A172 (cell line): ENCODE measurements at regions not wholly inside any gene's neighbourhood (a gene's known extent, or its start where the extent isn't known, plus 50 kb on each side); places are given as distances from the start of the nearest gene placed in this dataset.
"Not testable (repeated sequence)": the region's sequence is repeated elsewhere in the genome, so short reads cannot be mapped to it uniquely, and the experiment has no call there.

Experiments
- DNase-seq: peaks from one replicate; pipeline ENCODE4 v3.0.0-alpha.2; 2015; ENCODE audit warnings: low spot score

DNA sequence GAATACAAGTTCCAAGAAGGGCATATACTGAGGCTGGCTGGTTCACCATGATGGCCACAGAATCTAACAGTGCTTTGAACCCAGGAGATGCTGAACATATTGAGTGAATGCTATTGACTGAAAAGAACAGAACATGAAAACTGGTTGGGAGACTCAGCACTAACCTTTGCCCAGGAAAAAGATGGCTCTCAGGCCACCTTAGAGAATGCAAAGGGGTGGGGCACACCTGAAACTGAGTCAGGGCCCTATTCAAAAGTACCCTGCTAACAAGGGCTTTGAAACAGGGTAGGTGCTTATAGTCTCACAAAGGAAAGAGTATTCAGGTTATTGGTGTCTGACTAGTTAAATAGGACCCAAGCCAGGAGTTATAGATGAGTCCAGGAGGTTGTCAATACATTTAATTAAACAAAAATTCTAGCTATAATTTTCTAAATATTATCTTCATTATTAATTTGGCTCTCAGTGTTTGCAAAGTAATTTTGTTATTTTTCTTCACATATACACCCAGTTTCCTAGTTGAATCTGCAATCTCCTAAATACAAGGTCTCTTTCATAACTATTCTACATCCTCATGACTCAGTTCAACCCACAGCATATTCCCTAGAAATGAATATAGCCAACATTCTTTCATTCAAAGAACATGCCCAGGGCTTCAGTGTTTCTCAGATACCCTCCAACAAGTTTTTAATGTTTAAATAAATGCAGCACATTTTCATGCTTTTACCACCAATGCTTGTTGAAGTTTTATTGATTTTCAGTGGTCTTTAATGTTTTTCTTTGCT lies 144.2 kb upstream of the RAPGEF2 start:
- DNase-seq, result no peak

DNA sequence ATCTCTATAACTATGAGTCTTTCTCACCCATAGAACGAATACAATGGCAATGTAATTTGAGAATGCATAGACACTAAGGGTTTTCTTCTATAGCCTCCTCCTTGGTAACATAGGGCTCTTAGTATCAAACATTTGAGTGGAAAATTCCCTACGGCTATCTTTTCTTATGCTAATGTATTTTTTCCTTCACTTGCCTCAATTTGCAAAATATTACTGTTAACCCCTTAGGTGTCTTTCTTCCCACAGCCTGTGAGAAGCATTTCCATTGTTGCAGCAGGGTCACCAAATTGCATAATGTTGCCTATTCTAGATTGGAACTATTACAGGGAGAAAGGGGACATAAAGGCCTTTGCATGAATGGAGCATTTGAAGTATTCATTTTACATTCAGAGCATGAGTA lies 140.5 kb upstream of the RAPGEF2 start:
- DNase-seq, result no peak

DNA sequence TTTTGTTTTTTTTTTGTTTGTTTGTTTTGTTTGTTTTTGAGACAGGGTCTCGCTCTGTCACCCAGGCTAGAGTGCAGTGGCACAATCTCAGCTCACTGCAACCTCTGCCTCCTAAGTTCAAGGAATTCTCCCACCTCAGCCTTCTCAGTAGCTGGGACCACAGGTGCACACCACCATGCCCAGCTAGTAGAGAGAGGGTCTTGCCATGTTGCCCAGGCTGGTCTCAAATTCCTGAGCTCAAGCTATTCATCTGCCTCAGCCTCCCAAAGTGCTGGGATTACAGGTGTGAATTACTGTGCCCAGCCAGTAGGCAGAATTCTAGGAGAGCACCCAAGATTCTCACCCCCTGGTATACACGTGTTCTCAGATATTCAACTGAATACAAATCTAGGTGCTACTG lies 139.6 kb upstream of the RAPGEF2 start:
- not testable (repeated sequence) for DNase-seq

DNA sequence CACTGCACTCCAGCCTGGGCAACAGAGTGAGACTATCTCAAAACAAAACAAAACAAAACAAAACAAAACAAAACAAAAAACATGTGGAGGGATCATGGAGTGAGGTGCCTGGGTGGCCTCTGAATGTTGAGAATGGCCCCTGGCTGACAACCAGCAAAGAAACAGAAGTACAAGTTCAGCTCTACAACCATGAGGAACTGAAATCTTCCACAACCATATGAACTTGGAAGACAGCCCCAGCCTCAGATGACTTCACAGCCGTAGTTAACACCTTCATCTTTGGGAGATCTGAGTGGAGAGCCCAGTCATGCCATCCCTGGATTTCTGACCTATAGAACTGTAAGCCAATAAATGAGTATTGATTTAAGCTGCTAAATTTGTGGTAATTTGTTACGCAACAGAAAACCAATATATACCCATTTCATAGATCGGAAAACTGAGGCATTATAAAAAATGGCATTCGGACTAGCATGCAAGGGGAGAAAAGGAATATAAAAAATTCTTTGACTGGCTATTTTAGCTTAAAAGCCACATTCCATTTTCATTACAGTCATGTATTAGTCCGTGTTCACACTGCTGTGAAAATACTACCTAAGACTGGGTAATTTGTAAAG lies 138.7 kb upstream of the RAPGEF2 start:
- no peak for DNase-seq

DNA sequence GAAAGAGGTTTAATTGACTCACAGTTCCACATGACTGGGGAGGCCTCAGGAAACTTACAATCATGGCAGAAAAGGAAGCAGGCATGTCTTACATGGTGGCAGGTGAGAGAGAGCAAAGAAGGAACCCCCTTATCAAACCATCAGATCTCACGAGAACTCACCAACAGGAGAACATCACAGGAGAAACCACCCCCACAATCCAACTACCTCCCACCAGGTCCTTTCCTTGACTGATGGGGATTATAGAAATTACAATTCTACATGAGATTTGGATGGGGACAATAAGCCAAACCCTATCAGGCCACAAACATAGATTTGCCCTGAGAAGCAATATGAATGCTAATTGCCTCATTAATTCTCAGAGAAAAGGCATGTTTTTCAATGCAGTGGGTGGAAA lies 138.2 kb upstream of the RAPGEF2 start:
- no peak for DNase-seq

DNA sequence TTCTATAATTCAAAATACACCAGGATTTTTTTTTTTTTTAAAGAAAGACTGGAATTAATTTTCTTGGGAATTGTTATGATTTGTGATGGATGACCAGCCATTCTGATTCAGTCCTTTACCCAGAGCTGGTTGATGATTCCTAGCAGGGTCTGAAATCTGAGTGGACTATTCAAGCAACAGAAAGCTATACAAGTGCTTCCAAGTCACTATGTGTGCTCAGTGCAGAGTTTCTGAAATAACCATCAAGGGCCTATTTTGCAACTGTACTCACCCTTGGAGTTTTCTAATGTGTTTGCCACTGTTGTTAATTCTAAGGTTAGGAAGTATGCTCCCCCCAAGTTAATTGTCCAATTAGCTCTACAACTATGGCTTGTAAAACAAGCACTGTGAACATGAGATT lies 137.7 kb upstream of the RAPGEF2 start:
- no peak for DNase-seq

DNA sequence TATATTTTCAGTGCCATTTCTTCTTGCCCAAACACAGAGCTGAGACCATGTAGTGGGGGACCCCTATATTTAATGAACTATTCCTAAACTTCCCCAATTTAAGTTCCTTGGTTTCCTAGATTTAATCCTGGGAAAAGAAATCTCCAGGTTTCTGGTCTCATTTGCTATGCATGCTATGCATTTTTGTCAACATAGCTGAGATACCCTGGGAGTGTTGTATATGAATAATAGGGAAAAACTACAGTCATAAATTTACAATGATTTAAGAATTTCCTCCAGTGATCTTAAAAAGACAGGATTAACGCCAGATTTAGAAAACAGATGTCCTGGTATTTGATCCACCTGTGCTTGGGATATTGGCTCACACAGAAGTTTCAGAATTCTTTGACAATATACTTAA lies 136.8 kb upstream of the RAPGEF2 start:
- no peak for DNase-seq

DNA sequence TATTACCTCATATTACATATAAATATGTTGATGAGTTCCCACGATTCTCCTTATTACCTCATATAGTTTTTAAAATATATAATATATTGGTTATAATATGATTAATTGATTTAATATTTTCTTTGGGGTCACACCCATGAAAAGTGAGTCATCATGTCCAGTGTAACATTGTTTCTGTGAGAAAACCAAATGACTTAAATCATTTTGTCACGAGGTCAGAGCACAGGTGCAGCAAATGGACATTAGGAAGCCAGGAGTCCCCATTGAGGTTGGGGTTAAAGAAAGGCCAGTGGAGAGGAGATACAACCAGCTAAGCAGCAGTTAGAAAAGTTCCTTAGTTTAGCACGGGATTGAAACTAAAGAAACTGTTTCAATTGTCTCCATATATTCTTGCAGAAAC lies 133.9 kb upstream of the RAPGEF2 start:
- DNase-seq, result peak; percentile 37

DNA sequence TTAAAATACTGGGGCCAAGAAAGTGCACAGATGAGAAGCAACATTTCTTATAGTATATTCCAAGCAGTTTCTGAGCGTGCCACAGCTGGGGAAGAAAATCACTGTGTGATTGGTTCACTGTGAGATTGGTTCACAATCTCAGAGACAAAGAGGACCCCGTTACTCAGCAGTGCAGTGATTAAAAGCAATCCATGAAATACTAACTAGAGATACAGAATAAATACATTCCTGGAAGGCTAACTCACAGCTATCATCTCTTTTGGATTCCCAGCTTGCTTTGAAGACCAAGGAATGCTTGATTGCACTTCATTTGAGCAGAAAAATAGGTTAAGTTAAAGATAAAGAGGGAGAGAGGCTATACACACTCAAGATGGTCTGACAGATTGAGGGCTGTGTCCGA lies 132.1 kb upstream of the RAPGEF2 start:
- DNase-seq, result no peak

DNA sequence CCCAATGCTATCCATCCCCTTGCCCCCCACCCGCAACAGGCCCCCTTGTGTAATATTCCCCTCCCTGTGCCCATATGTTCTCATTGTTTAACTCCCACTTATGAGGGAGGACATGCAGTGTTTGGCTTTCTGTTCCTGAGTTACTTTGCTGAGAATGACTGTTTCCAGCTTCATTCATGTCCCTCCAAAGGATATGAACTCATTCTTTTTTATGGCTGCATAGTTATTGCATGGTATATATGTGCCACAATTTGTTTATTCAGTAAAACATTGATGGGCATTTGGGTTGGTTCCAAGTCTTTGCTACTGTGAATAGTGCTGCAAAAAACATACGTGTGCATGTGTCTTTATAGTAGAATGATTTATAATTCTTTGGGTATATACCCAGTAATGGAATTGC lies 128.4 kb upstream of the RAPGEF2 start:
- DNase-seq, result not testable (repeated sequence)

DNA sequence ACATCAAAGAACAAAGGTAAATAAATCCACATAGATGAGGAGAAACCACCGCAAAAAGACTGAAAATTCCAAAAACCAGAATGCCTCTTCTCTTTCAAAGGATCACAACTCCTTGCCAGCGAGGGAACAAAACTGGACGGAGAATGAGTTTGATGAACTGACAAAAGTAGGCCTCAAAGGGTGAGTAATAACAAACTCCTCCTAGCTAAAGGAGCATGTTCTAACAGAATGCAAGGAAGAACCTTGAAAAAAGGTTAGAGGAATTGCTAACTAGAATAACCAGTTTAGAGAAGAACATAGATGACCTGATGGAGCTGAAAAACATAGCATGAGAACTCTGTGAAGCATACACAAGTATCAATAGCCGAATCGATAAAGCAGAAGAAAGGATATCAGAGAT lies 122.2 kb upstream of the RAPGEF2 start:
- DNase-seq, result not testable (repeated sequence)

DNA sequence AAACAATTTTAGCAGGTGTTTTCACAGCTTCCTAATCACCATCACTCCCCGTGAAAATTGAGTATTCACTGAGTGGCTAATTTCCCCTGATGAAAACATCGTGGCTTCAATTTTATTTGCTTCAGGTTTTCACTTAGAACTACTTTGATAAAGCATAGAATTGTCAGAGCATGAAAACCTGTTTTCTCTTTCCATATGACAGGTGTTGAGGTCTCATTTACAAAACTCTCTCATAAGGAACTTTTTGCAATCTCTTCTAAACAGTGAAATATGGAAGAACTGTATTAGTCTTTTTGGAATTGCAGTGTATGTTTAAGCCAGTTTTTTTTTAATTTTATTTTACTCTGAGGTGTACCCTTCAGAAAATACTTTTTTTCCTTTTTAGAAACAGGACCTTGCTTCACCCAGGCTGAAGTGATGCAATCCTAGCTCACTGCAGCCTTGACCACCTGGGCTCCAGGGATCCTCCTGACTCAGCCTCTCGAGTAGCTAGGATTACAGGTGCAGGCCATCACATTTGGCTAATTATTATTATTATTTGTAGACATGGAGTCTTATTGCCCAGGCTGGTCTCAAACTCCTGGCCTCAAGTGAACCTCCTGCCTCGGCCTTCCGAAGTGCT lies 111.2 kb upstream of the RAPGEF2 start:
- DNase-seq, result no peak

DNA sequence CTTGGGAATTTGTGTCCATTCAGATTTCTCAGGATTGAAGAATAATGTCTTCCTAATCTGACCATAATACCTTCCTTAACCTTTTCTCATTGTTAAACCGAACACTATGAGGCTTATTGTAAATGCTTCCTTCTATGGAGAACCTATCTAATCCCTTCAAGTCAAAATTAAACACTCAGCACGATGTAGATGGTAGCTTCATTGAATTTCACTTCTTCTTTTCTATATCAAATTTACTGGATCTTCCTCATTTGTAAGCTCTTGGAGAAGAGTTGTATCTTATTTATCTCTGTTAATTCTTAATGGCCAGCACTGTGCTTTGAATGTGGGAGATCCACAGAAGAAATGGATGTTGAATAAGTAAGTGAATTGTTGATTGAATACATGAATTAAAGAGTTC lies 109.0 kb upstream of the RAPGEF2 start:
- DNase-seq, result no peak

DNA sequence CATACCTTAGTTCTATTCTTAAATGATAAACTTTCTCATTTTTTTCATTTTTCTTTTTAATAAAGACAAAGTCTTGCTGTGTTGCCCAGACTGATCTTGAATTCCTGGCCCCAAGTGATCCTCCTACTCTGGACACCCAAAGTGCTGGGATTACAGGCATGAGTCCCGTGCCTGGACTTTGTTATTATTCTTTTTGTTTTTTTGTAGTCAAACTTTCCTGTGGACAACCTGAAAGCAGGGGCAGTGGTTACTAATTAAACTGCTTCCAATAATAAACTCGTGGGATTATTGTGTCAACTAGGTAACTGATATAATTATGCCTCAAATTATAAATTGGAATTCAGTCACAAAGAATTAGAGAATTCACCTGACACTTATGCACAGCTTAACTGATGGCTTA lies 107.8 kb upstream of the RAPGEF2 start:
- no peak for DNase-seq

DNA sequence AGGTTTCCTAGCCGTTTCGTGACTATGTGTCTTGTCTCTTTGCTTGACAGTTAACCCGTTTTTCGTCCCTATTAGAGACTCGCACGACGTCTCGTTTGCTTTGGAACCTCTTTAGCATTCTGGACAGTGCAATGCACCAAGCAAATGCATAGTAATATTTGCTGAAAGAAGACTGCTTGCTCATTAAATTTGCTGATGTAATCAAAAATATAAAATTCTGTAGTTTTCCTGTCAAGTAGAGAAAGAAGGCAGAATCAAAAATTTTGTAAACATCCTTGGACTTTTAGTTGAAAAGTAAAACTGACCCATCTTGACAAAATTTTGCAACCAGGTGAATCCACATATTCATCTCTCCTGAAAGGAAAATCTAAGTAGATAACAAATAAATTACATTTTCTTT lies 106.9 kb upstream of the RAPGEF2 start:
- no peak for DNase-seq

DNA sequence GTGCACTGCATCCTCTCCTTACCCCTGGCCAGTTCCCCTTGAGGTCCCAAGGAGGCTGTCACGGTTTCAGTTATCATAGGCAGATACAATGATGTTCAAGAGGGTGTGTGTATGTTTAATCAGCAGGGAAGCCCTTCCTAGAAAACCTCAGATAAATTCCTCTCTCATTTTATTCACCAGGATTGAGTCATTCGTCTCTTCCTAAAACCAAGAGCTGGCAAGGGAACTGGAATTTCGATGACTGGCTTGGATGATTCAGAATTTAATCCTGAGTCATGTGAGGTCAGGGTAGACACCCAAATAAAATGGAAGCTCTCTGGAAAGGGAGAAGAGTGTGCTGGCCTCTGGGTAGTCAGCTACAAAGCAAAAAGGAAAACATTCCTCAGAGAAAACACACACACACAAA lies 106.2 kb upstream of the RAPGEF2 start:
- peak; percentile 97 for DNase-seq

DNA sequence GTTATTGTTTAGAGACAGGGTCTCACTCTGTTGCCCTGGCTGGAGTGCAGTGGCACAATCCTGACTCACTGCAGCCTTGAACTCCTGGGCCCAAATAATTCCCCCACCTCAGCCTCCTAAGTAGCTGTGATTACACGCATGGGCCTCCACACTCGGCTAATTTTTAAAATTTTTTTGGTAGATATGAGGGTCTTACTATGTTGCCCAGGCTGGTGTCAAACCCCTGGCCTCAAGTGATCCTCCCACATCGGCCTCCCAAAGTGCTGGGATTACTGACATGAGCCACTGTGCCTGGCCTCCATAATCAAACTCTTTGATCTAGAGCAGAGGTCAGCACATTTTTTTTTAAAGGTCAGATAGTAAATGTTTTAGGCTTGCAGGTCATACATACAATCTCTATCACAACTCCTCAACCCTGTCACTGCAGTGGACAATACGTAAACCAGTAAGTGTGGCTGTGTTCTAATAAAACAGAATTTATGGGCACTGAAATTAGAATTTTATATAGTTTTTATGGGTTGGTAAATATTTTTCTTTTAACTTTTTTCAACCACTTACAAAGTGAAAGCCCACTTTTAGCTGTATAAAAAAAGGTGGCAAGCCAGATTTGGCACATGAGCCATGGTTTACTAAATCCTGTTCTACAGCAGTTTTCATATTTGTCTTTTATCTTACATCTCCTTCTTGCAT lies 105.1 kb upstream of the RAPGEF2 start:
- DNase-seq, result no peak

DNA sequence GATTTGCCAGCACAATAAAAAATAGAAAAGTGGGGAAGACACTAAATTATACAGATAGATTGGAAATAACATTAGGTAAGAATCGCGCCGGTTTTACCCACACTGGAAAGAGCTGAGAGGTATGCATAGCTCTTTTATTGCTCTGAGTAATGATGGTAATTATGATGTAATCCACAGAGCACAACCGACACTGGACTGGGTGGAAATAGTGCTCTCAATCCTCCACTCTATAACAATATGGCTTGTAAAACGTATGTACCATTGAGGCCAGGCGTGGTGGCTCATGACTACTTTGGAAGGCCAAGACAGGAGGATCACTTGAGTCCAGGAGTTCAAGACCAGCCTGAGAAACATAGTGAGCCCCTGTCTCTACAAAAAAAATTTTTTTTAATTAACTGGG lies 104.3 kb upstream of the RAPGEF2 start:
- DNase-seq, result peak; percentile 76

DNA sequence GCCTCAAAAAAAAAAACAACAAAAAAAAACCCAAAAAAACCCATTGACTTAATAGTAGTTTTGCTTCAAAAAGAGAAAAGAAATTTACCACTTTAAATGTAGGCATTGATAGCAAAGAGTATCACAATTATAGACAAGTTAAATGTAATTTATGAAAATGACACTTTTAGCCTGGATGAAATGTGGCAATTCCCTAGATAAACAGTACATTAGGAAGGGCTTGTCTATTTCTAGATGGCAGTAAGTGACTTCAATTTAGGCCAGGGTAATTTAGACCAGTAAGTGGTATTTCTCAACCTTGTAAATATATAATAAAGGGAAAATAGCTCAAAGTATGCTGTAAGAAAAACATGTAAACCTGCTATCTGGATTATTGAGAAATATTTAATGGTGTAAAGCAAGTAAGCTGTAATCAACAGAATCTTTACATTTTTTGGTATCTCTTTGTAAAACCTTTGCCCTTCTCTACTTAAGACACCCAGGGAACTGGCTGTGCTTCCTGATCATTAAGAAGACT lies 103.7 kb upstream of the RAPGEF2 start:
- no peak for DNase-seq

DNA sequence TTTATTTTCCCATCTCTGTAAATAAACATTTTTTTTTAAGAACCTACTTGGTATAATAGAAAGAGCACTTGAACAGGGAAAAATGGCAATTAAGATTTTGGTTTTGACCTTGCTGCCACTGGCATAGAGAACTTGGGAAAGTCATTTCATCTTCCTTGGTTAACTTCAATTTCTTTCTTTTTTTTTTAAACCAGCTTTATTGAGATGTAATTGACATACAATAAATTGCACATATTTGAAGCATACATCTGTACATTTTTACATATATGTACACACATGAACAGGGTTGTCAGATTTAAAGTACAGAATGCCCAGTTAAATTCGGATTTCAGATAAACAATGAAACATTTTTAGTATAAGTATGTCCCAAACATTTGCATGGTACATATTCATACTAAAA lies 103.0 kb upstream of the RAPGEF2 start:
- DNase-seq, result no peak

DNA sequence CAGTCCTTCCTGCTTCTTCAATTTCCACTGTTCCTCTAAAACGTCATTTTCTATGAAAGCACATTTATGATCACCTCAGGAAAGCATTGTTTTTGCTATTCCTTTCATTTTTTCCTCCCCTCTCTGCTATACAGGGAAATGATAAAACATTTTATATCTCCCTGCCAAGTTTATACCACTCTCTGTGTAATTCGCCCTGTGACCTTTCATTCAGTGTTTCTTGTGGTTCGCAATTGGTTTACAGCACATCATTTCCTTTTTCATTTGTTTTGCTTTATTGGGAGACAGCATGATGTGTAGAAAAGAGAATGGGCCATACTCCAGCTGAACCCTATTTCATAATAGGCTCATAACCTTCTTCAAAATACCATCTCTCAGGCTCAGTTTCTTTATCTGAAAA lies 99.9 kb upstream of the RAPGEF2 start:
- DNase-seq, result peak; percentile 29

DNA sequence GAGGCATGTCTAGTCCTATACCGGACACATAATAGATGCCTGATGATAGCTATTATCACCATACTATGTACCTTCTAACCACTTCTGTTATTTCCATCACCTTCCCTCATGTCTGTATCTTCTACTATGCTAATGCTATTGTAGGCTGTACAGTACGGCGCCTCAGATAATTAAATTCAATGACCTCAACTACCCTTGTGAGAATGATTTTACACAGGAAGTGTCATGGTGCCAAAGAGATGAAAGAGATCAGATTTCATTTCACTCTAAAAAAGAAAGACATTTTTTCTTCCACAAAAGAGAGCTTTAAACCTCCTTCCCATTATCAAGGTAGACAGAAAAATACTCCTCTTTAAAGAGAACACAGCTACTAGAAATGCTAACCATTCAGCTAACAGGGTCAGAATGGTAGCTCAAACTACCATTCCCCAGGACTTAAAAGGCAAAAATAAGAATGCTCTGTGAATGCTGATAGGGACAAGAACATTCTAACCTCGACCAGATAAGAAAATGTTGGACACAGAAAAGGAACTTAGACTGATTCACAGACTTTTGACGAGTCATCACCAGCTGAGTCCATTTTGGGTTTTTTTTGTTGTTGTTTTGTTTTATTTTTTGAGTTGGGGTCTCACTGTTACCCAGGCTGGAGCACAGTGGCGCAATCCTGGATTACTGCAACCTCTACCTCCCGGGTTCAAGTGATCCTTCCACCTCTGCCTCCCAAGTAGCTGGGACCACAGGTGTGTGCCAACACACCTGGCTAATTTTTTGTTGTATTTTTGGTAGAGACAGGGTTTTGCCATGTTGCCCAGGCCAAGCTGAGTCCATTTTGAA lies 99.2 kb upstream of the RAPGEF2 start:
- peak; percentile 42 for DNase-seq
